Head of caudate nucleus (tissue), 42 donors: ENCODE measurements at regions not wholly inside any gene's neighbourhood (a gene's known extent, or its start where the extent isn't known, plus 50 kb on each side); places are given as distances from the start of the nearest gene placed in this dataset.

Experiments
- DNase-seq, 42 donors: peaks; one replicate each; pipeline versions ENCODE4 v3.0.0 to v3.0.0-alpha.2; 2020 to 2021; ENCODE audit warnings: mixed read lengths in 7 of 42
- intact Hi-C: fragments of 100-400 bp; cut with DNase I; formaldehyde crosslinking; loops from one replicate; pipeline ENCODE4 v1.15.0; 2022

GRCh38 chr9:103978396-103978795 is 115.7 kb upstream of the SMC2 start:
- intact Hi-C loops = no loop called here
- DNase-seq = no peak

- intact Hi-C loops = no loop called here
These were observed 112.2 kb upstream of the SMC2 start for GRCh38 chr9:103981912-103982311.

GRCh38 chr9:103985077-103985476 is 109.0 kb upstream of the SMC2 start:
- intact Hi-C loops = no loop called here
- no peak for DNase-seq

More at GRCh38 chr9:103981912-103982311, 112.2 kb upstream of the SMC2 start:
- no peak for DNase-seq

DNA sequence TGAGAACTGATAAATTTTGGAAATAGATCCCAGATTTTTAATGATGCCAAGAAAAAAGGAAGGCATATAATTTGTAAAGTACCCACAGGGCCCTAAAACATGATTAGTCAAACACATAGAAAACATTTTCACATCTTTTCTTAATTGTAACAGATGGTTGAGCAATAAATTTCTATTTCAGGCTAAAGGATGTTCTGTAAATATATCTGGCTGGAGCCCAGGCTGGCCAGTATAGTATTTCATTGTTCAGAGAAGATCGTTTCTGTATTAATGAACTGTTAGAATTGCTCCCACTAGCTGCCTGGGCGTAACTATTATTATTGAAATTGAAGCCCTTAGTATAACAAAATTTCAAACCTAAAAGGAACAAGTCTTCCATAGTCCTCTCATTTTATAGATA is 105.3 kb upstream of the SMC2 start:
- intact Hi-C loops = no loop called here
- no peak for DNase-seq

DNA sequence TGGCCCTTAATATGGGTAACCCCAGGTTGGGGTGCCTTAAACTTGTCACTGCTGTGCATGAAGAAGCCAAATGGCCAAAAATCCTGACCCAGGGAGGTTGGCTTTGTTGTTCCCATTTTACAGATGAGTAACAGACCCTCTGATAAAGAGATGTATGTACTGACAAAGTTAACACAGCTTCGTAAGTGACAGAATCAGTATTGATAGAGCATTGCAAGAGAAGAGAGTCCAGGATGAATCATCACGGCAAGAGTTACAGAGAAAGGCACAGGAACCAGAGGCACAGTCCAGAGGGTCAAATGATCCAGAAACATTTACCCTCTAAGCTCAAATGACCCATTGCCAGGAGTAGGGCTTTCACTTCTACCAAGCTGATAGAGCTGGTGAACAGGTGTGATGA is 103.8 kb upstream of the SMC2 start:
- intact Hi-C loops = no loop called here
- no peak for DNase-seq

GRCh38 chr9:103991001-103991400 is 103.1 kb upstream of the SMC2 start:
- intact Hi-C loops = no loop called here
- no peak for DNase-seq

DNA sequence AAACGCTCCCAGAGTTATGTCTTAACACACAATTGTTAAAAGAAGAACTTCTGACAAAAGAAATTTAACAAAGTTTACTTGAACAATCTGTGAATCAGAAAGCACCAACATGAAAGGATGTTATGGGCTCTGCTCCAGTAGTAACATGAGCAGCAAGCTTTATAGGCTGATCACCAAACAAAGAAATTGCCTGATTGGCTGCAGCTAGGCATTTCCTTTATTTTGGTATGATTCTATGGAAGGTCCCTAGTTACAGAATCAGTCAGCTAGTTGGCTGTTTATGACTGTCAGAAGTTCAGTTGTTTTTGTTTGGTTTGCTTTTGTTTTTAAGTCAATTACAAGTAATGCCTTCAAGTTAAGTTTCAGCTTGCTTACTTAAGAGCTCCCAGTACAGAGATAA is 102.4 kb upstream of the SMC2 start:
- intact Hi-C loops = no loop called here
- DNase-seq = no peak

DNA sequence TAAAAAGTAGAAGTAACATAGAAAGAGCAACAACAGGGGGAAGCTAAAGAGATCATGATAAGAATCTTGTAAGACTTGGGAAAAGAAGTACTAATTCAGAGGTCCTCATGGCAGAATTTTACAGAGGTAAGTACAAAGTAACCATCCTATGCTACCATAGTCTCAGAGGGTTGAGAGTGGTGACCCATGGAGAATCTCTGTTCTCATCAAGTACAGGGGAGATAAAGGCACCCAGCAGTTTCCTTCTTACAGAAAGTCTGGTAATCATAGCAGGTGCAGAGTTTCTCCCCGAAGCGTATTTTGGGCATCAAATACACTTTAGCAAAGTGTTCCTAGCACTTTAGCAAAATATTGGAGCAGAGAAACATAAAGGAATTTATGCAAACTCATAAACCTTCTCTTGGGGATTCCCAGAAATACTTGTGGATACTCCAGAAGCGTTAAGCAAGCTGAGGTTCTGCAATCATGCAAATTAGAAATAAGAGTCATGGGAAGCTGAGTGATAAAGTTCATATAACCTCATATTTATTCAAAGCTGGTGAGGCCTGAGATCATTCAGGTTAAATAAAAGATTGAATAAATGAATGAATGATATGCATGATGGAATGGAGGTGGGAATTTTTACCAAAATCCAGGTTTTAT is 101.0 kb upstream of the SMC2 start:
- intact Hi-C loops = no loop called here
- DNase-seq = no peak

GRCh38 chr9:103997856-103998370 is 96.2 kb upstream of the SMC2 start:
- intact Hi-C loops = no loop called here
- DNase-seq = no peak

DNA sequence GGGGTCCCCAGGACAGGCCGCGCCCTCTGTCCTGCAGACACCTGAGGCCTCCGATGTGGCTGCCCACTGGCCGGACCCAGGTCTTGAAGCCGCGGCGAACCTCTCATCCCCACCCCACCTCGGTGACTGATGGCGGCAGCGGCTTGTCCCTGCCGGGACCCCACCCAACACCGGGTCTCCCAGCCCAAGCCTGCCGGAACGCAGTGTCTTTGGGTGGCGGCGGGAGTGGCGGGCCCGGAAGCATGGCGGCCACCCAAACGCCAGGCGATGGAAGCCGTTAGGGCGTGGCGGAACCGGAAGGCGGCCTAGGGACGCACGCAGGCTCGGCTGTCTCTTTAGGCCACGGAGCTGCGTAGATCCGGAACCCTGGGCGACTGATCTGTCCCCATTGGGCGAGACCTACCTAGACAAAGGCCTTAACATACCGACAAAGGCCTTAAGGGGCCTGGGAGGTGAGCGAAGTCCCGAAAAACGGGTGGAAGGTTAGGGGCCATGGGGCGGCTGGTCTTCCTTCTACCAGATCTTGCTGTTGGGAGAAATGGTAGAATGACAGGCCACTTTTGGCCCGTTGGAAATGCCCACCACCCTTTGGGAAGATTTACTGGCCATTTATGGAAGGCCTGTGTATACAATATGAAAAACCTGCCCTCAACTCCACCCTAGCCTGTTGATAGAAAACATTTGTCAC is 94.6 kb upstream of the SMC2 start:
- DNase-seq = peak in 1 of 42 donors; percentile 15
- intact Hi-C loops = no loop called here

DNA sequence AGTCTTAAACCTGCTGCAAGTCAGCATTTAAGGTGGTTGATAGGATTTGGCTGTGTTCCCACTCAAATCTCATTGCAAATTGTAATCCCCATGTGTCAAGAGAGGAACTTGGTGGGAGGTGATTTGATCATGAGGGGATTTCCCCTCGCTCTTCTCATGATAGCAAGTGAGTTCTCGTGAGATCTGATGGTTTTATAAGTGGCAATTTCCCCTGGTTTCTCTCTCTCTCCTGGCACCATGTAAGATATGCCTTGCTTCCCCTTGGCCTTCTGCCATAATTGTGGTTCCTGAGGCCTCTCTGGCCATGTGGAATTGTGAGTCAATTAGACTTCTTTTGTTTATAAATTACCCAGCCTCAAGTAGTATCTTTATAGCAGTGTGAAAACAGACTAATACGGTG is 84.3 kb upstream of the SMC2 start:
- DNase-seq = no peak
- intact Hi-C loops = no loop called here

- intact Hi-C loops = no loop called here
- DNase-seq = no peak
These were observed 72.0 kb upstream of the SMC2 start for GRCh38 chr9:104022083-104022482.

- intact Hi-C loops = no loop called here
- no peak for DNase-seq
These were observed 69.0 kb upstream of the SMC2 start for GRCh38 chr9:104025104-104025503.

DNA sequence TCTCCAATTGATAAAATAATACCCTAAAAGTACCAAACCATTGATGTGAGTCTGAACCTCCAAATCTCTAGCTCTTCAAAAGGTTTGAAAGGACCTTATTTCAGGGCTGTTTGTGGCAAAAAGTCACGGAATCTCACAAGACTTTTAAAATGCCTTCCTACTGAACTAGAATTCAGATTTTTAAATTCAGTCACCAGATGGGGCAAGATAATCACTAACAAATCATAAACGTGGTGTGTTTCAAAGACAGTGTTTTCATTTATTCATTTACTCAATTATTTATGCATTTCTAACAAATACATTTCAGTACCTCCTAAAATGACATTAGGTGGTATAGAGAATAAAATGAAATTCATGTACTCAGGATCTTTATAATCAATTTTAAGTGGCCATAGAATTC is 68.2 kb upstream of the SMC2 start:
- DNase-seq = no peak
- intact Hi-C loops = no loop called here

- intact Hi-C loops = no loop called here
- DNase-seq = no peak
These were observed 66.8 kb upstream of the SMC2 start for GRCh38 chr9:104027295-104027694.

DNA sequence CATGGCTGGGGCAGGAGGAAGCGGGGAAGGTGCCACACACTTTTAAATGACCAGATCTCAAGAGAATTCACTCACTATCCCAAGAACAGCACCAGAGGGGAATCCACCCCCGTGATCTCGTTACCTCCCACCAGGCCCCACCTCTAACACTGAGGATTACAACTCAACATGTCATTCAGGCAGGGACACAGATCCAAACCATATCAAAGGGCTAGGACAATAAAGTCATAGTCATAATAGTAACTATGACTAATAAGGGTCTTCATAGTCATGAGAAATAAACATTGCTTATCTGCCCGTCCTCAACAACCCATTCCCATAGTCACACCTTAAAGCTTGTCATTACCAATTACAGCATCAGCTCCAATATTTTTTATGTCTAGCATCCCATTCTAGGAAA is 65.3 kb upstream of the SMC2 start:
- DNase-seq = no peak
- intact Hi-C loops = no loop called here
